ENCODE measurements at regions not wholly inside any gene's neighbourhood (a gene's known extent, or its start where the extent isn't known, plus 50 kb on each side); places are given as distances from the start of the nearest gene placed in this dataset.

DNA sequence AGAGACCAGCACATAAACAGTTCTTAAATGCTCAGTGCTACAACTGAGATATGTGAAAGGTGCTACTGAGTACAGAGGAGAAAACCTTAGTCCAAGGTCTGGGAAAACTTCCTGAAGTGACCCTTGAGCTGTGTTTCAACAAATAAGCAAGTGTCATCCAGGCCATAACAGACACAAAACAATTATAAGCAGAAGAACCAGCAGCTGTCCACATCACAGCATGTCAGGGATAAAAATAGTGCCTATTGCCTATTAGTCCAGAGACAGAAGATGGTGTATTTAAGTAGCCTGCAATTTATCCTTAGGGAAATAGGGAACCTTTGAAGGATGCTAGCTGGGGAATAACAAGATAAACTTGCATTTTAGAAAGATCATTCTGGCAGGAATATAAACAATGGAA, 237.8 kb downstream of the SPTSSA start:
- no peak overlapping the region for H3K4me3 ChIP-seq (ENCODE audit: low read depth, low read length)
- TF ChIP-seq, protein P1, sequence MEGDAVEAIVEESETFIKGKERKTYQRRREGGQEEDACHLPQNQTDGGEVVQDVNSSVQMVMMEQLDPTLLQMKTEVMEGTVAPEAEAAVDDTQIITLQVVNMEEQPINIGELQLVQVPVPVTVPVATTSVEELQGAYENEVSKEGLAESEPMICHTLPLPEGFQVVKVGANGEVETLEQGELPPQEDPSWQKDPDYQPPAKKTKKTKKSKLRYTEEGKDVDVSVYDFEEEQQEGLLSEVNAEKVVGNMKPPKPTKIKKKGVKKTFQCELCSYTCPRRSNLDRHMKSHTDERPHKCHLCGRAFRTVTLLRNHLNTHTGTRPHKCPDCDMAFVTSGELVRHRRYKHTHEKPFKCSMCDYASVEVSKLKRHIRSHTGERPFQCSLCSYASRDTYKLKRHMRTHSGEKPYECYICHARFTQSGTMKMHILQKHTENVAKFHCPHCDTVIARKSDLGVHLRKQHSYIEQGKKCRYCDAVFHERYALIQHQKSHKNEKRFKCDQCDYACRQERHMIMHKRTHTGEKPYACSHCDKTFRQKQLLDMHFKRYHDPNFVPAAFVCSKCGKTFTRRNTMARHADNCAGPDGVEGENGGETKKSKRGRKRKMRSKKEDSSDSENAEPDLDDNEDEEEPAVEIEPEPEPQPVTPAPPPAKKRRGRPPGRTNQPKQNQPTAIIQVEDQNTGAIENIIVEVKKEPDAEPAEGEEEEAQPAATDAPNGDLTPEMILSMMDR (IDR thresholded peaks at IDR 0.05; ENCODE audit: low read depth, low read length), result no peak

GRCh38 chr14:34223373-34224148, 238.5 kb downstream of the SPTSSA start:
- Histone ChIP-seq H3K27me3 (ENCODE audit: insufficient read depth, low read depth, severe bottlenecking) (no peaks in the 10 kb centered on the region), H3K4me3 (ENCODE audit: low read depth, low read length) (no peak overlapping the region), H3K36me3 (no peaks in the 10 kb centered on the region), H3K27ac (no peak overlapping the region), H3K9me3 (ENCODE audit: severe bottlenecking) (no peaks in the 10 kb centered on the region)
- no peak for DNase-seq
- TF ChIP-seq, protein P1 (IDR thresholded peaks at IDR 0.05; ENCODE audit: low read depth, low read length), result no peak

More for the DNA sequence above, 237.8 kb downstream of the SPTSSA start:
- DNase-seq, result no peak
- no peak overlapping the region for H3K27ac ChIP-seq
- H3K27me3 ChIP-seq (ENCODE audit: insufficient read depth, low read depth, severe bottlenecking), result no peaks in the 10 kb centered on the region
- H3K9me3 ChIP-seq (ENCODE audit: severe bottlenecking), result no peaks in the 10 kb centered on the region
- no peaks in the 10 kb centered on the region for H3K36me3 ChIP-seq

DNA sequence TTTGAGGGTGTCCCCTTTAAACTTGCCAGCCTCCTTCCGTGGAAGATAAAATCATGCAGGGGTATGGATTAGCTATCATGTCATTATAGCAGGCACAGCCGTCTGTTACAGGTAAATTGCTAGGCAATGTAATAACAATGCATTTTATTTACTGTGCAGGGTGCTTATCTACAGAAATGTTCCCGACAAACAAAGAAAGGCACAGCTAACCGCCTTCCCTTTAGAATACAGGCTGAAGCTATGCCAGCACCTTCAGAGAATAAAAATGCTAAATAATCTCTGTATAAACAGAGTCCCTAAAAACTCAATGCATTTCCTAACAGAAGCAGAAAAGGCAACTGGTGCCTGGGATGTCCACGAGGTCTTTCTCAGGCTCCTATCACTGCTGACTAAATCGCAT, 239.2 kb downstream of the SPTSSA start:
- Histone ChIP-seq H3K4me3 (ENCODE audit: low read depth, low read length) (no peak overlapping the region), H3K9me3 (ENCODE audit: severe bottlenecking) (no peaks in the 10 kb centered on the region), H3K27me3 (ENCODE audit: insufficient read depth, low read depth, severe bottlenecking) (no peaks in the 10 kb centered on the region), H3K36me3 (no peaks in the 10 kb centered on the region), H3K27ac (no peak overlapping the region)
- TF ChIP-seq, protein P1 (IDR thresholded peaks at IDR 0.05; ENCODE audit: low read depth, low read length), result no peak
- no peak for DNase-seq

GRCh38 chr14:34222122-34222521, 239.9 kb downstream of the SPTSSA start:
- Histone ChIP-seq H3K9me3 (ENCODE audit: severe bottlenecking) (no peaks in the 10 kb centered on the region), H3K4me3 (ENCODE audit: low read depth, low read length) (no peak overlapping the region), H3K36me3 (no peaks in the 10 kb centered on the region), H3K27me3 (ENCODE audit: insufficient read depth, low read depth, severe bottlenecking) (no peaks in the 10 kb centered on the region), H3K27ac (no peak overlapping the region)
- DNase-seq, result no peak
- TF ChIP-seq, protein P1 (IDR thresholded peaks at IDR 0.05; ENCODE audit: low read depth, low read length), result no peak

DNA sequence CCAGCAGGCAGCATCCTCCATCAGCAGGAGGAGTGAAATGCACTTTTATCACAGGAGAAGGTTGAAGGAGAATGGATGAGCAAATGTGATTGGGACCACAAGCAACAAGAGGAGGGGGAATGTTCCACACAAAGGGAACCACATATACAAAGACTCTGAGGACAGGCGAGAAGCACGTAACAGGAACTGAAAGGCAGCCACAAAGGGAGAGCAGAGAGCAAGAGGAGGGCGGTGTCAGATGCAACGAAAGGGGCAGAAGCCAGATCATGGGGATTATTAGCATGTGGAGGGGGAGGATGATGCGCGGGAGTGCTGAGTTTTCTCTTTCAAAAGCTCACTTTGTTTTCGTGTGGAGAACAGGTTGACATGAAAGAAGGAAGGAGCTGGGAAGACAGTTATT, 241.1 kb downstream of the SPTSSA start:
- peaks cover 4% of the 10 kb centered on the region for H3K9me3 ChIP-seq (ENCODE audit: severe bottlenecking)
- TF ChIP-seq, protein P1 (IDR thresholded peaks at IDR 0.05; ENCODE audit: low read depth, low read length), result no peak
- no peak overlapping the region for H3K4me3 ChIP-seq (ENCODE audit: low read depth, low read length)
- H3K36me3 ChIP-seq, result no peaks in the 10 kb centered on the region
- H3K27ac ChIP-seq, result no peak overlapping the region
- DNase-seq, result no peak
- no peaks in the 10 kb centered on the region for H3K27me3 ChIP-seq (ENCODE audit: insufficient read depth, low read depth, severe bottlenecking)

GRCh38 chr14:34220378-34220706, 241.7 kb downstream of the SPTSSA start:
- H3K4me3 ChIP-seq (ENCODE audit: low read depth, low read length), result no peak overlapping the region
- no peaks in the 10 kb centered on the region for H3K27me3 ChIP-seq (ENCODE audit: insufficient read depth, low read depth, severe bottlenecking)
- DNase-seq, result no peak
- no peaks in the 10 kb centered on the region for H3K36me3 ChIP-seq
- TF ChIP-seq, protein P1 (IDR thresholded peaks at IDR 0.05; ENCODE audit: low read depth, low read length), result no peak
- H3K27ac ChIP-seq, result no peak overlapping the region
- peaks cover 4% of the 10 kb centered on the region for H3K9me3 ChIP-seq (ENCODE audit: severe bottlenecking)
